ENCODE measurements at regions not wholly inside any gene's neighbourhood (a gene's known extent, or its start where the extent isn't known, plus 50 kb on each side); places are given as distances from the start of the nearest gene placed in this dataset.

- CTCF ChIA-PET, result no interaction called here
Observed at GRCh38 chrX:122094611-122095010, 1047.2 kb downstream of the GLUD2 start.

GRCh38 chrX:122113376-122113775, 1066.0 kb downstream of the GLUD2 start:
- H3K4me1 ChIP-seq, result no peaks in the 10 kb centered on the region
- CTCF ChIA-PET, result no interaction called here
- no peak overlapping the region for H3K27ac Mint-ChIP-seq (ENCODE audit: unreplicated experiment)
- H3K4me3 ChIP-seq (ENCODE audit: low read depth, low read length), result no peak overlapping the region
- no peaks in the 10 kb centered on the region for H3K27me3 Mint-ChIP-seq (ENCODE audit: insufficient read depth, unreplicated experiment)
- no TSS peak for BruUV-seq (replicated peaks)
- no peaks in the 10 kb centered on the region for H3K36me3 ChIP-seq (ENCODE audit: control insufficient read depth, insufficient read depth, low read length)
- POLR2A ChIA-PET, result no interaction called here
- no peak overlapping the region for H3K4me3 Mint-ChIP-seq (ENCODE audit: unreplicated experiment)
- no peaks in the 10 kb centered on the region for H3K9me3 ChIP-seq
- intact Hi-C loops (cut with micrococcal nuclease; ENCODE audit: unreplicated experiment), result no loop called here
- no peaks in the 10 kb centered on the region for H3K9me3 Mint-ChIP-seq (ENCODE audit: unreplicated experiment)
- no peak for DNase-seq
- H3K4me1 Mint-ChIP-seq (ENCODE audit: low read depth, unreplicated experiment), result no peaks in the 10 kb centered on the region
- H3K36me3 Mint-ChIP-seq (ENCODE audit: insufficient read depth, unreplicated experiment), result no peaks in the 10 kb centered on the region
- TF ChIP-seq CTCF (IDR thresholded peaks at IDR 0.05; ENCODE audit: insufficient read depth in 1 of 2, low read depth in 1 of 2, low read length in 1 of 2, severe bottlenecking in 1 of 2, unreplicated experiment in 1 of 2), result no peak
- H3K27me3 ChIP-seq (replicated peaks; ENCODE audit: control insufficient read depth, insufficient read depth, low read length), result no peaks in the 10 kb centered on the region

More at GRCh38 chrX:122094611-122095010, 1047.2 kb downstream of the GLUD2 start:
- Mint-ChIP-seq H3K4me3 (ENCODE audit: unreplicated experiment) (no peak overlapping the region), H3K9me3 (ENCODE audit: unreplicated experiment) (peaks cover 9% of the 10 kb centered on the region), H3K4me1 (ENCODE audit: low read depth, unreplicated experiment) (no peaks in the 10 kb centered on the region), H3K36me3 (ENCODE audit: insufficient read depth, unreplicated experiment) (no peaks in the 10 kb centered on the region), H3K27ac (ENCODE audit: unreplicated experiment) (no peak overlapping the region), H3K27me3 (ENCODE audit: insufficient read depth, unreplicated experiment) (no peaks in the 10 kb centered on the region)
- TF ChIP-seq CTCF (IDR thresholded peaks at IDR 0.05; ENCODE audit: insufficient read depth in 1 of 2, low read depth in 1 of 2, low read length in 1 of 2, severe bottlenecking in 1 of 2, unreplicated experiment in 1 of 2), result no peak
- Histone ChIP-seq H3K9me3 (no peaks in the 10 kb centered on the region), H3K27me3 (replicated peaks; ENCODE audit: control insufficient read depth, insufficient read depth, low read length) (no peaks in the 10 kb centered on the region), H3K4me1 (no peaks in the 10 kb centered on the region), H3K36me3 (ENCODE audit: control insufficient read depth, insufficient read depth, low read length) (no peaks in the 10 kb centered on the region), H3K4me3 (ENCODE audit: low read depth, low read length) (no peak overlapping the region)
- DNase-seq, result no peak
- POLR2A ChIA-PET, result no interaction called here
- intact Hi-C loops (cut with micrococcal nuclease; ENCODE audit: unreplicated experiment), result no loop called here
- no TSS peak for BruUV-seq (replicated peaks)

GRCh38 chrX:122113896-122114295, 1066.5 kb downstream of the GLUD2 start:
- Mint-ChIP-seq H3K4me3 (ENCODE audit: unreplicated experiment) (no peak overlapping the region), H3K27me3 (ENCODE audit: insufficient read depth, unreplicated experiment) (no peaks in the 10 kb centered on the region), H3K36me3 (ENCODE audit: insufficient read depth, unreplicated experiment) (no peaks in the 10 kb centered on the region), H3K4me1 (ENCODE audit: low read depth, unreplicated experiment) (no peaks in the 10 kb centered on the region), H3K9me3 (ENCODE audit: unreplicated experiment) (no peaks in the 10 kb centered on the region), H3K27ac (ENCODE audit: unreplicated experiment) (no peak overlapping the region)
- no peak for TF ChIP-seq CTCF (IDR thresholded peaks at IDR 0.05; ENCODE audit: insufficient read depth in 1 of 2, low read depth in 1 of 2, low read length in 1 of 2, severe bottlenecking in 1 of 2, unreplicated experiment in 1 of 2)
- ChIA-PET POLR2A (no interaction called here), CTCF (no interaction called here)
- no TSS peak for BruUV-seq (replicated peaks)
- intact Hi-C loops (cut with micrococcal nuclease; ENCODE audit: unreplicated experiment), result no loop called here
- DNase-seq, result no peak
- H3K9me3 ChIP-seq, result no peaks in the 10 kb centered on the region
- no peak overlapping the region for H3K4me3 ChIP-seq (ENCODE audit: low read depth, low read length)
- H3K4me1 ChIP-seq, result no peaks in the 10 kb centered on the region
- no peaks in the 10 kb centered on the region for H3K27me3 ChIP-seq (replicated peaks; ENCODE audit: control insufficient read depth, insufficient read depth, low read length)
- H3K36me3 ChIP-seq (ENCODE audit: control insufficient read depth, insufficient read depth, low read length), result no peaks in the 10 kb centered on the region

All from Caco-2 (cell line).